MM.1S (cell line): ENCODE measurements at regions not wholly inside any gene's neighbourhood (a gene's known extent, or its start where the extent isn't known, plus 50 kb on each side); places are given as distances from the start of the nearest gene placed in this dataset.

Experiments
- EZH2 ChIP-seq: fragments of 300-600 bp; sonication (generic); optimal IDR thresholded peaks from 2 replicates; pipeline ENCODE3; 2017; ENCODE audit warnings: low read depth, mild to moderate bottlenecking, antibody characterized with exemption, low read length, mixed read lengths
- EZH2phosphoT487 ChIP-seq: fragments of 300-600 bp; sonication (generic); IDR thresholded peaks from 2 replicates; pipeline ENCODE4 v1.6.1; 2018; ENCODE audit warnings: antibody characterized with exemption, low read length
- TF ChIP-seq, protein P1 (sequence below): fragments of 300-600 bp; sonication (generic); IDR thresholded peaks from 2 replicates; pipeline ENCODE4 v1.5.1; 2016; ENCODE audit warnings: antibody characterized with exemption, low read length, mixed read lengths

DNA sequence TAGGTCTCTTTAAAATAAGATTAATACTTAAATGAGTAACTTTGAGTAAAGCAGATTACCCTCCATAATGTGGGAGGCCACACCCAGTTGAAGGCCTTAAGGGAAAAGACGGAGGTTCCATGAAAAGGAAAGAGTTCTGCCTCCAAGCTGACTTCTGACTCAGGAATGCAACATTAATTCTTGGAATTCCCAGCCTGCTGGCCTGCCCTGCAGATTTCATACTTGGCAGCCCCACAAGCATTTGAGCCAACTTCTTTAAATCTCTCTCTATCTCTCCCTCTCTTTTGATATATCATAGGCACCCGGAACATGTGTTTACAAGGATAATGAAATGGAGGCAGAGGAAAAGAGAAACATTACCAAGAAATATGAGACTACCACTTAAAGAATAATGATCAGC is 902.3 kb upstream of the MIR17HG start:
- TF ChIP-seq, protein P1, sequence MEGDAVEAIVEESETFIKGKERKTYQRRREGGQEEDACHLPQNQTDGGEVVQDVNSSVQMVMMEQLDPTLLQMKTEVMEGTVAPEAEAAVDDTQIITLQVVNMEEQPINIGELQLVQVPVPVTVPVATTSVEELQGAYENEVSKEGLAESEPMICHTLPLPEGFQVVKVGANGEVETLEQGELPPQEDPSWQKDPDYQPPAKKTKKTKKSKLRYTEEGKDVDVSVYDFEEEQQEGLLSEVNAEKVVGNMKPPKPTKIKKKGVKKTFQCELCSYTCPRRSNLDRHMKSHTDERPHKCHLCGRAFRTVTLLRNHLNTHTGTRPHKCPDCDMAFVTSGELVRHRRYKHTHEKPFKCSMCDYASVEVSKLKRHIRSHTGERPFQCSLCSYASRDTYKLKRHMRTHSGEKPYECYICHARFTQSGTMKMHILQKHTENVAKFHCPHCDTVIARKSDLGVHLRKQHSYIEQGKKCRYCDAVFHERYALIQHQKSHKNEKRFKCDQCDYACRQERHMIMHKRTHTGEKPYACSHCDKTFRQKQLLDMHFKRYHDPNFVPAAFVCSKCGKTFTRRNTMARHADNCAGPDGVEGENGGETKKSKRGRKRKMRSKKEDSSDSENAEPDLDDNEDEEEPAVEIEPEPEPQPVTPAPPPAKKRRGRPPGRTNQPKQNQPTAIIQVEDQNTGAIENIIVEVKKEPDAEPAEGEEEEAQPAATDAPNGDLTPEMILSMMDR, result no peak
- no peak for TF ChIP-seq EZH2
- no peak for TF ChIP-seq EZH2phosphoT487
